IPS-NIHi11 (cell line): ENCODE measurements at regions not wholly inside any gene's neighbourhood (a gene's known extent, or its start where the extent isn't known, plus 50 kb on each side); places are given as distances from the start of the nearest gene placed in this dataset.
"Not testable (repeated sequence)": the region's sequence is repeated elsewhere in the genome, so short reads cannot be mapped to it uniquely, and the experiment has no call there.

Source experiments
- DNase-seq: peaks from one replicate; pipeline ENCODE4 v3.0.0; 2012; ENCODE audit warnings: mixed read lengths, low spot score

GRCh38 chr14:80055667-80056496, 155.4 kb downstream of the DIO2 start:
- DNase-seq, result peak; percentile 70

- DNase-seq, result no peak
Measured at GRCh38 chr14:80055226-80055625, 156.1 kb downstream of the DIO2 start.

GRCh38 chr14:80054020-80054419, 157.3 kb downstream of the DIO2 start:
- no peak for DNase-seq

- no peak for DNase-seq
Measured at GRCh38 chr14:80049055-80049454, 162.2 kb downstream of the DIO2 start.

GRCh38 chr14:80047761-80048160, 163.5 kb downstream of the DIO2 start:
- DNase-seq, result no peak

GRCh38 chr14:80037349-80037748, 174.0 kb downstream of the DIO2 start:
- no peak for DNase-seq

- DNase-seq, result no peak
Measured at GRCh38 chr14:80024417-80024816, 186.9 kb downstream of the DIO2 start.

- not testable (repeated sequence) for DNase-seq
Measured at GRCh38 chr14:80018476-80018875, 192.8 kb downstream of the DIO2 start.

- DNase-seq, result no peak
Measured at GRCh38 chr14:80017795-80018194, 193.5 kb downstream of the DIO2 start.

- not testable (repeated sequence) for DNase-seq
Measured at GRCh38 chr14:80010245-80010644, 201.1 kb downstream of the DIO2 start.

- DNase-seq, result no peak
Measured at GRCh38 chr14:80005561-80005960, 205.7 kb downstream of the DIO2 start.

GRCh38 chr14:80004871-80005270, 206.4 kb downstream of the DIO2 start:
- no peak for DNase-seq

- DNase-seq, result no peak
Measured at GRCh38 chr14:80003138-80003537, 208.2 kb downstream of the DIO2 start.

GRCh38 chr14:79997509-79998208, 213.6 kb downstream of the DIO2 start:
- no peak for DNase-seq

GRCh38 chr14:79992407-79993198, 218.7 kb downstream of the DIO2 start:
- peak; percentile 70 for DNase-seq

- DNase-seq, result no peak
Measured at GRCh38 chr14:79991866-79992265, 219.4 kb downstream of the DIO2 start.

GRCh38 chr14:79989990-79990389, 221.3 kb downstream of the DIO2 start:
- no peak for DNase-seq

GRCh38 chr14:79986251-79986650, 225.1 kb downstream of the DIO2 start:
- DNase-seq, result no peak

GRCh38 chr14:79972230-79972629, 239.1 kb downstream of the DIO2 start:
- no peak for DNase-seq

GRCh38 chr14:79971330-79971729, 240.0 kb downstream of the DIO2 start:
- no peak for DNase-seq

GRCh38 chr14:79967453-79967852, 243.9 kb downstream of the DIO2 start:
- DNase-seq, result no peak

- no peak for DNase-seq
Measured at GRCh38 chr14:79967001-79967400, 244.3 kb downstream of the DIO2 start.

GRCh38 chr14:79965896-79966295, 245.4 kb downstream of the DIO2 start:
- DNase-seq, result no peak
